GM21423 (cell line): ENCODE measurements at regions not wholly inside any gene's neighbourhood (a gene's known extent, or its start where the extent isn't known, plus 50 kb on each side); places are given as distances from the start of the nearest gene placed in this dataset.
"Not testable (repeated sequence)": the region's sequence is repeated elsewhere in the genome, so short reads cannot be mapped to it uniquely, and the experiment has no call there.

Experiments used
- ATAC-seq: cut with Tn5 transposase; IDR thresholded peaks from one replicate; pipeline ENCODE4 v1.9.1; 2021; ENCODE audit warnings: mild to moderate bottlenecking, moderate library complexity; ENCODE audit not compliant: unreplicated experiment

DNA sequence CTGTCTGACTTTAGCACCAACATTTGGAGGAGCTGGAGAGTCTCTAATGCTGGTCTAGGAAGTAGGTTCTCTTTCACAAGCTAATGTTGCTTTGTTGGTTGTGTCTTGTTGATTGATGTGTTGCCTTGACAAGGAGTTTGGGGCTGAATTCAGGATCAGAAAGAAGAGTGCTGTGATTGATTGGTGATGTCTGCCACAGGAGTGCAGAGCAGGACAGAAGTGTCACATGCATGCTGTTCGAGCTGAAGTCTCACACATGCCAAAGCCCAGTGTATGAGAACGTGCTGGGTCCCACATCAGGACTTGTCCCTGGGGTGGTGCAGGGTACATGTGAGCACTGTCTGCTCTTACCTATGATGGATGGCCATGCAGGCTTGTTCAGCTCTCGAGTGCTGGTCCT lies 694.4 kb downstream of the MATN1 start:
- no peak for ATAC-seq

GRCh38 chr1:30028283-30028682 lies 695.1 kb downstream of the MATN1 start:
- no peak for ATAC-seq

GRCh38 chr1:30027247-30027646 lies 696.1 kb downstream of the MATN1 start:
- ATAC-seq, result no peak

DNA sequence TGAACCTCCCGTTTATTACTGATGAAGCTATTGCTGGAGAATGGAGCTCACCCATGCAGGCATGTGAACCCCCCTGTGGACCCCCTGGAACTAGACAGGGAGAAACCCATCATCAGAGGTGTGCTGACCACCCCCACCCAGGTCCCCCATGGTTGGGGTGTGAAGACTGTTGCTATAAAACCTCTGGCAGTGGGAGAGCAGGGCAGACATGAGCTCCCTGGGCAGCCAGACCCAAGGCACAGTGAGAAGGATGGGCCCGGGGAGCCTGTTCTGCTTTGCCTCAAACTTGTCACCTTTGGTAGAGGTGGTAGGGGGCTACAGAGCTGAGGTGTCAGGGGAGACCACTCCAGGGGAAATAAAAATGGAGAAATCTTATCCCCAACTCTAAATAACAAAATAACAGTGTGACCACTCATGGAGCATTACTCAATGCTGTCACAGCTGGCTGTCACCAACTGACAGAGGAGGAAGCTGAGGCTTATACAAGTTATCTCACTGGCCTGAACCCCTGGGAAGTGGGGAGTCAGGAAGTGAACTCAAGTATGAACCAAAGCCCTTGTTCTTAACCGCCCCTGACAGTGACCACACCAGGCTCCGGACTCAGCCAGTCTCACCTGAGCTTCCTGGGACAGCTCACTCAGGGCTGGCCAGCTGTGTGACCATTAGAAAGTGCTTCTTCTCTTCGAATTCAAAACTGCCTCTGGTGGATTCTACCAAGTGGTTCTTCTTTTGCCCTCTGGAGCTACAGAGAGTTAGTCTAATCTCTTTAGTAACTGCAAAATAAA lies 698.8 kb downstream of the MATN1 start:
- ATAC-seq, result no peak

DNA sequence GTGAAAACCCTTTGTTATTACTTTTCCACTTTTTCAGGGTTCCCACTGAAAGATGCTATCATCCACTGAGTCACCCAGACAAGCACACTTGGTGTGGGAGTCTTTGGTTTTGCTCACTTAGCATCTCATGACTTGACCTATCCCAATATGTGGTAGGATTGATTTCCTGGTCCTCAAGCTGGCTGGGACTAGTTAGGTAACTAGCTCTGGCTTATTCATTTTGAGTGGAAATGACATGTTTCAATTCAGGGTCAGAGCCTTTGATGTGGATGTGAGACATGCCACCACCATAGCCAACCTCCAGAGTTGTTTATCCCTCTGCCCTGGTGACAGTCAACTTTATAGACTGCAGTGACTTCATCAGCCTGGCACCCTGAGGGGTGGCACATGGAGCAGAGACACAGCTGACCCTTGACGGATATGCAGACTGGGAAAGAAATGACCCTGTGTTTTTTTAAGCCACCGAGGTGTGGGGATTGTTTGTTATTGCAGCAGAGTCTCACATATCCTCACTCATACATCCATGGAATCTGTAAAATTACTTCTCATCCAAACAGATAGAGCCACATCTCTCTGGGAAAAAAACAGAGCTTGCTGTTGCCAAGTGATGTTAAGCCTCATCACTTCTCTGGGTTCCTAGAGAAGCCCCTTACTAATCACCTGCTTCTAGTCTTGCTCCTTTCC lies 699.9 kb downstream of the MATN1 start:
- ATAC-seq, result no peak

DNA sequence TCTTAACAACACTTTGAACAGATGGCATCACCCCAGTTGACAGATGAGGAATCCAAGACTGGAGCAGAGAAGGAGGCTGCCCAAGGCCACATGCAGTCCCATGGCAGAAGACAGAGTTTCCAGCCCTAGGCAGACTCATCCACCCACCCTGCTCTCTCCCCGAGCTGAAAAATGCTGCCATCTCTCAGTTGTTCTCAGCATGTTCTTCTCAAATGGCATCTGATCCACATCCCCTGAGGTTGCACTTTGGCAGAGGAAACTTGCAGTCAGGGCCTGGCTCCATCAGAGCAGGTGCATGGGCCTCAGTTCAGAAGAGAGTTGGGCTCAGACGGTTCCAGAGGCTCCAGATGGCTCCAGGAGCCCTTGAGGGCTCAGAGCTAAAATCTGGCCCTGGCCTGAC lies 709.4 kb downstream of the MATN1 start:
- ATAC-seq, result no peak

GRCh38 chr1:30012455-30013440 lies 710.6 kb downstream of the MATN1 start:
- no peak for ATAC-seq

DNA sequence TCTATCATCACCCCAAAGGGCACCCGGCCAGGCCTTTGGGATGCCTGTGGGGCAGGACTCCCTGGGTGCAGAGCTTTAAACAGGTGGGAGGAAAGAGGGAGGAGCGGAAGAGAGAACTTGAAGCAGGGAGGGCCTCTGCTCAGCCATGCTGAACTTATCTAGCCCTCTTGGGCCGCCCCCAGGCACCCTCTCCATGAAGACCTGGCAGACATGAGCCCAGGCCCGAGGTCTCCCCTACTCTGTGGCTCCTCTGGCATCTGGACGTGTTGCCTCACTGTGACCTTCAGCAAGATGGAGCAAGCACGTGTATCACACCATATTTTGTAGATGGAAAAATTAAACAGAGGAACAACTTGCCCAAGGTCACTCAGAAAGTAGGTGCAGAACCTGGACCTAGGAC lies 711.4 kb downstream of the MATN1 start:
- no peak for ATAC-seq

GRCh38 chr1:30010506-30011106 lies 712.8 kb downstream of the MATN1 start:
- no peak for ATAC-seq

DNA sequence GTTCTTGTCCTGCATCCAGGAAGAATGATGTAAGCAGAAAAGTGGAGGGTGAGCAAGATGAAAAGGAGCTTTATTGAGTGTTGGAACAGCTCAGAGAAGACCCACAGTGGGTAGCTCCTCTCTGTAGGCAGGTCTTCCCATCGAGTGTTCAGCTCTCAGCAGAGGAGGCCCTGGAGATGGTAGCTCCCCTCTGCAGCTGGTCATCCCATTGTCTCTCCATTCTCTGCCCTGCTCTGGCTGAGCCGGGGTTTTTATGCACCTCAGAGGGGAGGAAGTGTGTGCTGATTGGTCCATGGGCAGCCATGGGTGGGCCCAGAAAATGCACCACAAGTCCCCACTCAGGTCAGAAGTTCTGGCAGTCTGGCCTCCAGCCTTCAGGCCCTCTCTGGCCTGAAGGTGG lies 713.7 kb downstream of the MATN1 start:
- ATAC-seq, result no peak

- ATAC-seq, result no peak
Observed at GRCh38 chr1:30008998-30009657, 714.3 kb downstream of the MATN1 start.

- ATAC-seq, result no peak
Observed at GRCh38 chr1:30008372-30008997, 714.9 kb downstream of the MATN1 start.

- ATAC-seq, result no peak
Observed at GRCh38 chr1:30005972-30006619, 717.3 kb downstream of the MATN1 start.

DNA sequence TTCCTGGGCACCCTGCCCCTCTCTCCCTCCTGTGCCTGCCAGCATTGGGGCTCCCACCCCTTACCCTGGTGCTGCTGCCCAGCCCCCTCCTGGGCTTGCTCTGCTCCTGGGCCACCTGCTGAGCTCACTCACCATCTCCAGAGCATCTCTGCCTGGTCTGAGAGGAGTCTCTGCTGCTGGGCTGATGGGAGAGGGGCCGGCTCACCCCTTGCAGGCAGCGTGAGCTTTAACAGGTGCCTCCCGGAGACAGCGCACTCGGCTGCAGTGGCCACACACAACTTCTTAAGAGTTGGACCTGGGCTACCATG lies 721.7 kb downstream of the MATN1 start:
- no peak for ATAC-seq

GRCh38 chr1:30001011-30001731 lies 722.2 kb downstream of the MATN1 start:
- no peak for ATAC-seq

GRCh38 chr1:30000266-30000665 lies 723.1 kb downstream of the MATN1 start:
- no peak for ATAC-seq

DNA sequence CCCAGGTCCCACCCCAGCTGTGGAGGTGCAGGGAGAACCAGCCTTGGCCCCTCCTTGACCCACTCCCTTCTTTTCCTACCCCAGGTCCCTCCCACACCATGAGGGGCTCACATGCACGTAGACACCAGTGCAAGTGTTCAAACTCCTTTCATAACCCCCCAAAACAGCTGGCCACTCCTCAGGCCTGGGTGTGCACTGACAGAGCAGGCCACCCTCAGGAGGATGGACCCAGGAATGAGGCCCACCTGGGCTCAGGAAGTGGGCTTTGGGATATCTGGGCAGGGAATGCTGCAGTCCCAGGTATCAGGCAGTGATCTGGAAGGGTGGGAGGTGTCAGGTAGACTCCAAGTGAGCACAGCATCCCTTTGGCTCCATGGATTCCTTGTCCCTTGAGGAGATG lies 723.8 kb downstream of the MATN1 start:
- no peak for ATAC-seq

DNA sequence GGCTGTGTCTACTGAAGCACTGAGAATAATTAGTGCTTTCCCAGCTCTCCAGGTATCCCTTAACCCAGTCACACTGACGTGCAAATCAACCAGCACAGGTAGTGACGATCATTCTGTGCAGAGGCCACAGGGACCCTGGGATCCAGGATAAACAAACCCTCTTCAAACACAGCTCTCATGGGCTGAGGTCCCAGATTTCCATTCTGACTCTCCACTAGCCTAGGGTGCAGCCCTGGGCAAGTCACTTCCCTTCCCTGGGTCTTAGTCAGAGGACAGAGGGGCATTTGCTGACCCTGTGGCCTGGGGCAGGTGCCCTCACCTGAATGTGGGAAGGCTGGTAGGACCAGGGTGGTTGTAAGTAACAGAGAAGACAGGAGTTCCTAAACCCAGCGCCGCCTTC lies 724.7 kb downstream of the MATN1 start:
- ATAC-seq, result no peak

DNA sequence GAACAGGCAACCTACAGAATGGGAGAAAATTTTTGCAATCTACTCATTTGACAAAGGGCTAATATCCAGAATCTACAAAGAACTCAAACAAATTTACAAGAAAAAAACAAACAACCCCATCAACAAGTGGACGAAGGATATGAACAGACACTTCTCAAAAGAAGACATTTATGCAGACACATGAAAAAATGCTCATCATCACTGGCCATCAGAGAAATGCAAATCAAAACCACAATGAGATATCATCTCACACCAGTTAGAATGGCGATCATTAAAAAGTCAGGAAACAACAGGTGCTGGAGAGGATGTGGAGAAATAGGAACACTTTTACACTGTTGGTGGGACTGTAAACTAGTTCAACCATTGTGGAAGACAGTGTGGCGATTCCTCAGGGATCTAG lies 725.6 kb downstream of the MATN1 start:
- not testable (repeated sequence) for ATAC-seq
